H9 (cell line): ENCODE measurements at regions not wholly inside any gene's neighbourhood (a gene's known extent, or its start where the extent isn't known, plus 50 kb on each side); places are given as distances from the start of the nearest gene placed in this dataset.

Experiments
- DNase-seq: peaks from one replicate; pipeline ENCODE4 v3.0.0-alpha.2; 2017
- H2AFZ ChIP-seq: one replicate; pipeline ENCODE4 v1.6.1; 2013; ENCODE audit warnings: mild to moderate bottlenecking, low read length, control low read depth, moderate library complexity
- H2AK5ac ChIP-seq: 2 replicates; pipeline ENCODE4 v1.6.1; 2013; ENCODE audit warnings: low read length, control low read depth, mixed read lengths; ENCODE audit not compliant: insufficient read length
- H2BK120ac ChIP-seq: one replicate; pipeline ENCODE4 v1.6.1; 2013; ENCODE audit warnings: low read depth, mild to moderate bottlenecking, low read length, control low read depth, inconsistent platforms; ENCODE audit not compliant: poor library complexity, severe bottlenecking
- H2BK12ac ChIP-seq: 2 replicates; pipeline ENCODE4 v1.6.1; 2013; ENCODE audit warnings: low read length, control low read depth, mixed read lengths, low read depth; ENCODE audit not compliant: insufficient read length
- H2BK15ac ChIP-seq: 2 replicates; pipeline ENCODE4 v1.6.1; 2013; ENCODE audit warnings: low read depth, low read length, control low read depth
- H2BK20ac ChIP-seq: one replicate; pipeline ENCODE4 v1.6.1; 2013; ENCODE audit warnings: low read depth, mild to moderate bottlenecking, low read length, control low read depth, inconsistent platforms; ENCODE audit not compliant: poor library complexity, severe bottlenecking
- H2BK5ac ChIP-seq: 2 replicates; pipeline ENCODE4 v1.6.1; 2013; ENCODE audit warnings: low read length, control low read depth, mixed read lengths; ENCODE audit not compliant: insufficient read length
- H3K14ac ChIP-seq: 2 replicates; pipeline ENCODE4 v1.6.1; 2013; ENCODE audit warnings: low read length, control low read depth; ENCODE audit not compliant: insufficient read depth
- H3K18ac ChIP-seq: 2 replicates; pipeline ENCODE4 v1.6.1; 2013; ENCODE audit warnings: low read depth, mild to moderate bottlenecking, mixed read lengths, low read length, control low read depth; ENCODE audit not compliant: insufficient read length
- H3K23ac ChIP-seq: 2 replicates; pipeline ENCODE4 v1.6.1; 2013; ENCODE audit warnings: low read length, control low read depth, mixed read lengths, low read depth; ENCODE audit not compliant: insufficient read length
- H3K23me2 ChIP-seq: 2 replicates; pipeline ENCODE4 v1.6.1; 2013; ENCODE audit warnings: low read depth, mild to moderate bottlenecking, mixed read lengths, low read length, control low read depth; ENCODE audit not compliant: insufficient read length, poor library complexity, severe bottlenecking
- H3K27ac ChIP-seq: 2 replicates; pipeline ENCODE4 v1.5.1; 2013; ENCODE audit warnings: low read length, control low read depth, mixed read lengths, low read depth; ENCODE audit not compliant: insufficient read length
- H3K27me3 ChIP-seq: 2 replicates; pipeline ENCODE4 v1.6.1; 2013; ENCODE audit warnings: low read length, control low read depth, inconsistent platforms; ENCODE audit not compliant: insufficient read depth
- H3K4ac ChIP-seq: 2 replicates; pipeline ENCODE4 v1.6.1; 2013; ENCODE audit warnings: low read depth, mild to moderate bottlenecking, control low read depth, inconsistent platforms, low read length, moderate library complexity
- H3K4me1 ChIP-seq: 2 replicates; pipeline ENCODE4 v1.6.1; 2013; ENCODE audit warnings: low read length, control low read depth, inconsistent platforms; ENCODE audit not compliant: insufficient read depth
- H3K4me2 ChIP-seq: 2 replicates; pipeline ENCODE4 v1.6.1; 2013; ENCODE audit warnings: low read length, control low read depth, mixed read lengths; ENCODE audit not compliant: insufficient read length, insufficient read depth
- H3K56ac ChIP-seq: 2 replicates; pipeline ENCODE4 v1.6.1; 2013; ENCODE audit warnings: low read depth, mild to moderate bottlenecking, mixed read lengths, low read length, control low read depth; ENCODE audit not compliant: insufficient read length
- H3K79me1 ChIP-seq: 2 replicates; pipeline ENCODE4 v1.6.1; 2013; ENCODE audit warnings: low read depth, mild to moderate bottlenecking, moderate library complexity, low read length, control low read depth, inconsistent platforms; ENCODE audit not compliant: insufficient read depth, poor library complexity, severe bottlenecking
- H3K79me2 ChIP-seq: 2 replicates; pipeline ENCODE4 v1.6.1; 2013; ENCODE audit warnings: low read length, control low read depth, inconsistent platforms; ENCODE audit not compliant: insufficient read depth
- H3K9ac ChIP-seq: 2 replicates; pipeline ENCODE4 v1.6.1; 2013; ENCODE audit warnings: low read length, control low read depth, mixed read lengths; ENCODE audit not compliant: insufficient read length; ENCODE audit errors: extremely low read depth
- H3K9me3 ChIP-seq: one replicate; pipeline ENCODE4 v1.6.1; 2013; ENCODE audit warnings: low read depth, low read length, inconsistent platforms; ENCODE audit not compliant: control insufficient read depth
- H3T11ph ChIP-seq: one replicate; pipeline ENCODE4 v1.6.1; 2013; ENCODE audit warnings: mild to moderate bottlenecking, low read length, control low read depth, inconsistent platforms
- H4K20me1 ChIP-seq: one replicate; pipeline ENCODE4 v1.6.1; 2013; ENCODE audit not compliant: control insufficient read depth, insufficient read length, insufficient read depth
- H4K5ac ChIP-seq: 2 replicates; pipeline ENCODE4 v1.6.1; 2013; ENCODE audit warnings: low read depth, mild to moderate bottlenecking, mixed read lengths, low read length, control low read depth; ENCODE audit not compliant: insufficient read length
- H4K8ac ChIP-seq: replicated peaks from 2 replicates; pipeline ENCODE4 v1.6.1; 2013; ENCODE audit warnings: low read length, control low read depth, mixed read lengths, low read depth; ENCODE audit not compliant: insufficient read length
- H4K91ac ChIP-seq: 2 replicates; pipeline ENCODE4 v1.6.1; 2013; ENCODE audit warnings: low read depth, mild to moderate bottlenecking, moderate library complexity, mixed read lengths, low read length, control low read depth; ENCODE audit not compliant: insufficient read length
- H3K27ac Mint-ChIP-seq, 3 experiments: 2 replicates in 2 of 3; 3 replicates in 1 of 3; pipeline ENCODE4 v1.8.0; 2020 to 2021; ENCODE audit warnings: mixed read lengths in 3 of 3, mild to moderate bottlenecking in 1 of 3, moderate library complexity in 1 of 3
- H3K27me3 Mint-ChIP-seq: 2 replicates; pipeline ENCODE4 v1.8.0; 2021; ENCODE audit warnings: low read depth, mild to moderate bottlenecking, moderate library complexity, mixed read lengths
- H3K36me3 Mint-ChIP-seq, 3 experiments: 2 replicates in 2 of 3; 3 replicates in 1 of 3; pipeline ENCODE4 v1.8.0; 2020 to 2021; ENCODE audit warnings: low read depth in 3 of 3, mixed read lengths in 3 of 3; ENCODE audit not compliant: insufficient read depth in 1 of 3
- H3K4me1 Mint-ChIP-seq, 2 experiments: 2 replicates each; pipeline ENCODE4 v1.8.0; 2020; ENCODE audit warnings: mixed read lengths in 2 of 2
- H3K4me3 Mint-ChIP-seq, 2 experiments: 2 replicates in 1 of 2; 3 replicates in 1 of 2; pipeline ENCODE4 v1.8.0; 2020 to 2021; ENCODE audit warnings: mild to moderate bottlenecking in 2 of 2, mixed read lengths in 2 of 2, moderate library complexity in 1 of 2
- H3K9me3 Mint-ChIP-seq, 2 experiments: 2 replicates in 1 of 2; 3 replicates in 1 of 2; pipeline ENCODE4 v1.8.0; 2020; ENCODE audit warnings: mild to moderate bottlenecking in 2 of 2, mixed read lengths in 2 of 2, moderate library complexity in 1 of 2
- WGBS: extraction: QIAGEN DNeasy Blood & Tissue Kit; methylation state at CpG from one replicate; pipeline ENCODE4 v1.1.7; 2013; ENCODE audit warnings: missing lambda C conversion rate, low lambda C conversion rate, mixed read lengths; ENCODE audit not compliant: insufficient read length; ENCODE audit errors: extremely low coverage; 5-methylcytosine and 5-hydroxymethylcytosine counted together
- TF ChIP-seq, protein P1 (sequence below): fragments of 200-600 bp; sonication (generic); conservative IDR thresholded peaks from 3 replicates; pipeline ENCODE4 v1.8.0; 2021; ENCODE audit warnings: antibody characterized with exemption, mild to moderate bottlenecking

GRCh38 chr6:112806163-112806865, 459.2 kb downstream of the RFPL4B start:
- Histone ChIP-seq H2BK120ac (no peak overlapping the region), H3K23ac (no peak overlapping the region), H3K27me3 (no peaks in the 10 kb centered on the region), H2AK5ac (no peak overlapping the region), H3K4ac (no peak overlapping the region), H2BK15ac (no peak overlapping the region), H2BK12ac (no peak overlapping the region), H4K8ac (no peak overlapping the region), H3K79me1 (no peaks in the 10 kb centered on the region), H2BK5ac (no peak overlapping the region), H3K23me2 (no peaks in the 10 kb centered on the region), H3K79me2 (no peaks in the 10 kb centered on the region), H3K14ac (no peak overlapping the region), H3K9me3 (no peaks in the 10 kb centered on the region), H3K9ac (no peak overlapping the region), H3T11ph (no peak overlapping the region), H3K18ac (no peak overlapping the region), H2AFZ (no peak overlapping the region), H4K5ac (no peak overlapping the region), H4K91ac (no peak overlapping the region), H3K4me1 (no peaks in the 10 kb centered on the region), H4K20me1 (no peaks in the 10 kb centered on the region), H3K56ac (no peak overlapping the region), H3K4me2 (no peak overlapping the region), H2BK20ac (no peak overlapping the region), H3K27ac (no peak overlapping the region)
- WGBS: no CpG with 5 or more reads among the region's 4 CpGs
- TF ChIP-seq, protein P1, sequence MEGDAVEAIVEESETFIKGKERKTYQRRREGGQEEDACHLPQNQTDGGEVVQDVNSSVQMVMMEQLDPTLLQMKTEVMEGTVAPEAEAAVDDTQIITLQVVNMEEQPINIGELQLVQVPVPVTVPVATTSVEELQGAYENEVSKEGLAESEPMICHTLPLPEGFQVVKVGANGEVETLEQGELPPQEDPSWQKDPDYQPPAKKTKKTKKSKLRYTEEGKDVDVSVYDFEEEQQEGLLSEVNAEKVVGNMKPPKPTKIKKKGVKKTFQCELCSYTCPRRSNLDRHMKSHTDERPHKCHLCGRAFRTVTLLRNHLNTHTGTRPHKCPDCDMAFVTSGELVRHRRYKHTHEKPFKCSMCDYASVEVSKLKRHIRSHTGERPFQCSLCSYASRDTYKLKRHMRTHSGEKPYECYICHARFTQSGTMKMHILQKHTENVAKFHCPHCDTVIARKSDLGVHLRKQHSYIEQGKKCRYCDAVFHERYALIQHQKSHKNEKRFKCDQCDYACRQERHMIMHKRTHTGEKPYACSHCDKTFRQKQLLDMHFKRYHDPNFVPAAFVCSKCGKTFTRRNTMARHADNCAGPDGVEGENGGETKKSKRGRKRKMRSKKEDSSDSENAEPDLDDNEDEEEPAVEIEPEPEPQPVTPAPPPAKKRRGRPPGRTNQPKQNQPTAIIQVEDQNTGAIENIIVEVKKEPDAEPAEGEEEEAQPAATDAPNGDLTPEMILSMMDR: no peak
- no peaks in the 10 kb centered on the region for H3K27me3 Mint-ChIP-seq
- H3K4me3 Mint-ChIP-seq: no peak overlapping the region
- peaks cover 2 to 14% of the 10 kb centered on the region in 2 experiments for H3K4me1 Mint-ChIP-seq
- no peak for DNase-seq
- H3K9me3 Mint-ChIP-seq: no peaks in the 10 kb centered on the region
- no peak overlapping the region for H3K27ac Mint-ChIP-seq
- H3K36me3 Mint-ChIP-seq: no peaks in the 10 kb centered on the region
